Effector memory CD8-positive, alpha-beta T cell (primary cell): ENCODE measurements at regions not wholly inside any gene's neighbourhood (a gene's known extent, or its start where the extent isn't known, plus 50 kb on each side); places are given as distances from the start of the nearest gene placed in this dataset.
"Not testable (repeated sequence)": the region's sequence is repeated elsewhere in the genome, so short reads cannot be mapped to it uniquely, and the experiment has no call there.

Source experiments
- ATAC-seq: fragments of 150-1000 bp; cut with Tn5 transposase; replicated peaks from 2 replicates; pipeline ENCODE4 v1.10.0; 2021; ENCODE audit warnings: mild to moderate bottlenecking, moderate library complexity
- DNase-seq, 3 experiments: peaks; one replicate each; pipeline ENCODE4 v3.0.0; 2021
- H3K27ac Mint-ChIP-seq, 2 donors: one replicate each; pipeline ENCODE4 v1.8.0; 2022; ENCODE audit warnings: mild to moderate bottlenecking in 2 of 2, mixed read lengths in 2 of 2, moderate library complexity in 2 of 2
- H3K27me3 Mint-ChIP-seq, 2 donors: one replicate each; pipeline ENCODE4 v1.8.0; 2022; ENCODE audit warnings: mixed read lengths in 2 of 2
- H3K36me3 Mint-ChIP-seq: one replicate; pipeline ENCODE4 v1.8.0; 2022; ENCODE audit warnings: mild to moderate bottlenecking, moderate library complexity, mixed read lengths; ENCODE audit not compliant: insufficient read depth
- H3K4me1 Mint-ChIP-seq, 2 donors: one replicate each; pipeline ENCODE4 v1.8.0; 2022; ENCODE audit warnings: low read depth in 2 of 2, mixed read lengths in 2 of 2
- H3K4me3 Mint-ChIP-seq, 2 donors: one replicate each; pipeline ENCODE4 v1.8.0; 2022; ENCODE audit warnings: mild to moderate bottlenecking in 2 of 2, mixed read lengths in 2 of 2, moderate library complexity in 2 of 2
- H3K9me3 Mint-ChIP-seq, 2 donors: one replicate each; pipeline ENCODE4 v1.8.0; 2022; ENCODE audit warnings: mixed read lengths in 2 of 2

DNA sequence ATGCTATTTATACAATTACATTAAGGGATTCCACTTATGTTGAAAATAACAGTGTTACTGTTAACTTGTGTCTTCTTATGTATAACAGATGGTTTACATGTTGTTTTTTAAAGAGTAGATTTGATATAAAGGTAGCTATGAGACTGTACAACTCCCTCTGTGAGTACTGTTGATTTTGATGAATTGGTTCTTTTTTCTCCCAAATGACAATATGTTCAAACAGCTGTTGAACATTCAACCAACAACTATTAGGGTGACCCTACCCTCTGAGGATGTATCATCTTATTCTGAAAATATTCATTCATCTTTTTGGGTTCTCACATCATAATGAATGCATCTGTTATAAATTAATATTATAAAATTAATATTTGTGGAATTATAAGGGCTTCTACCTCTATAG is 456.9 kb upstream of the MGAT4C start:
- no peak overlapping the region for H3K27ac Mint-ChIP-seq

GRCh38 chr12:86712425-86712843 is 456.2 kb upstream of the MGAT4C start:
- Mint-ChIP-seq H3K36me3 (no peaks in the 10 kb centered on the region), H3K27me3 (no peaks in the 10 kb centered on the region), H3K4me3 (no peak overlapping the region), H3K4me1 (no peaks in the 10 kb centered on the region), H3K9me3 (peaks cover 4 to 13% of the 10 kb centered on the region in 2 donors), H3K27ac (no peak overlapping the region)
- DNase-seq, result no peak
- no peak for ATAC-seq

More for the DNA sequence above, 456.9 kb upstream of the MGAT4C start:
- Mint-ChIP-seq H3K4me3 (no peak overlapping the region), H3K36me3 (no peaks in the 10 kb centered on the region), H3K27me3 (no peaks in the 10 kb centered on the region), H3K9me3 (peaks cover 4 to 13% of the 10 kb centered on the region in 2 donors), H3K4me1 (no peaks in the 10 kb centered on the region)
- ATAC-seq (no peak), DNase-seq (no peak)

DNA sequence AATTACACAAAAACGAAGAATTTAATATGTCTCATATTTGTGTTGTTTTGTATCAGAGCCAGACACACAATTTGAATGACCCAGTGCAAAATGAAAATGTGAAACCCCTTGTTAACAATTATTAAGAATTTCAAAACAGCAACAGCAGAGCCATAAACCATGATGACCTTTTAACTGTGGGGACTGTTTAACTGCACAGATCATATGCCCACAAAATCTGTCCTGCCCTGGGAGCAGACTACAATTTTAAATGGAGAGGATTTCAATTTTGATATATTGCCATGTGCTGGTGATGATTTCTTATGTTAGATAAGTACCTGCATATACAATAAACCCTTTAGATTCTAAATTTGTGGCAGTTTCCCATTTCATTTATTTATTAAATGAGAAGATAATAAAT is 455.5 kb upstream of the MGAT4C start:
- Mint-ChIP-seq H3K4me3 (no peak overlapping the region), H3K4me1 (no peaks in the 10 kb centered on the region), H3K9me3 (peaks cover 7 to 13% of the 10 kb centered on the region in 2 donors), H3K27me3 (no peaks in the 10 kb centered on the region), H3K27ac (no peak overlapping the region), H3K36me3 (no peaks in the 10 kb centered on the region)
- DNase-seq (no peak), ATAC-seq (no peak)

- Mint-ChIP-seq H3K4me1 (no peaks in the 10 kb centered on the region), H3K4me3 (no peak overlapping the region), H3K27me3 (no peaks in the 10 kb centered on the region), H3K36me3 (no peaks in the 10 kb centered on the region), H3K9me3 (peaks cover 7 to 24% of the 10 kb centered on the region in 2 donors), H3K27ac (no peak overlapping the region)
- ATAC-seq, result no peak
- no peak for DNase-seq
These were observed 453.9 kb upstream of the MGAT4C start for GRCh38 chr12:86710109-86710508.

- not testable (repeated sequence) for ATAC-seq
These were observed 452.8 kb upstream of the MGAT4C start for GRCh38 chr12:86709017-86709416.

DNA sequence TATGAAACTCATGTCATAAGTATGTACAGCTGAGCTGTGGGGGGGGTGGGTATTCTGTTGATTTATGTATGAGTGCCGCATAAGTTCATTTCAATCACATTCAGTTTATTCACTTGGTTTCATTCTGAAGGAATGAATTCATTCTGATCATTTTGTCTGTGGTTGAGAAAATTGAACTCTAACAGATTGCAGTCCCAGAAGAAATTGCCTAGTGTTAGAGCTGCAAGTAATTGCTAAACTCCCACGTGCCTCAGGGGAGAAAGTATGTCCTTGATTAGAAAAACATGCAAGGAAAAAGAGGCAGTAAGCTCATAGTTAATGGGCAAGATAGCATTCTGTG is 442.4 kb upstream of the MGAT4C start:
- no peaks in the 10 kb centered on the region for H3K4me1 Mint-ChIP-seq
- H3K9me3 Mint-ChIP-seq, result peaks cover 0 to 4% of the 10 kb centered on the region in 2 donors
- H3K27ac Mint-ChIP-seq, result no peak overlapping the region
- no peak overlapping the region for H3K4me3 Mint-ChIP-seq
- H3K27me3 Mint-ChIP-seq, result no peaks in the 10 kb centered on the region
- DNase-seq (no peak), ATAC-seq (no peak)
- no peaks in the 10 kb centered on the region for H3K36me3 Mint-ChIP-seq

More at GRCh38 chr12:86709017-86709416, 452.8 kb upstream of the MGAT4C start:
- not testable (repeated sequence) for H3K4me3 Mint-ChIP-seq, H3K27ac Mint-ChIP-seq, H3K4me1 Mint-ChIP-seq, H3K36me3 Mint-ChIP-seq, H3K27me3 Mint-ChIP-seq, DNase-seq
- peaks cover 7 to 18% of the 10 kb centered on the region in 2 donors for H3K9me3 Mint-ChIP-seq

- Mint-ChIP-seq H3K4me1 (no peaks in the 10 kb centered on the region), H3K9me3 (peaks cover 0 to 4% of the 10 kb centered on the region in 2 donors), H3K4me3 (no peak overlapping the region), H3K36me3 (no peaks in the 10 kb centered on the region), H3K27ac (no peak overlapping the region), H3K27me3 (no peaks in the 10 kb centered on the region)
- ATAC-seq (no peak), DNase-seq (no peak)
These were observed 441.9 kb upstream of the MGAT4C start for GRCh38 chr12:86697916-86698640.

- Mint-ChIP-seq H3K27me3 (no peaks in the 10 kb centered on the region), H3K27ac (no peak overlapping the region), H3K9me3 (peaks cover 2 to 23% of the 10 kb centered on the region in 2 donors), H3K4me3 (no peak overlapping the region), H3K4me1 (no peaks in the 10 kb centered on the region), H3K36me3 (no peaks in the 10 kb centered on the region)
- no peak for ATAC-seq
- DNase-seq, result no peak
These were observed 427.5 kb upstream of the MGAT4C start for GRCh38 chr12:86683568-86684304.

GRCh38 chr12:86681060-86681459 is 424.9 kb upstream of the MGAT4C start:
- Mint-ChIP-seq H3K4me3 (no peak overlapping the region), H3K27ac (no peak overlapping the region), H3K9me3 (peaks cover 2 to 7% of the 10 kb centered on the region in 2 donors), H3K4me1 (no peaks in the 10 kb centered on the region), H3K27me3 (no peaks in the 10 kb centered on the region), H3K36me3 (no peaks in the 10 kb centered on the region)
- no peak for DNase-seq
- no peak for ATAC-seq

- DNase-seq, result no peak
- no peak for ATAC-seq
- H3K4me1 Mint-ChIP-seq, result no peaks in the 10 kb centered on the region
- H3K4me3 Mint-ChIP-seq, result no peak overlapping the region
- no peak overlapping the region for H3K27ac Mint-ChIP-seq
- H3K36me3 Mint-ChIP-seq, result no peaks in the 10 kb centered on the region
- no peaks in the 10 kb centered on the region for H3K27me3 Mint-ChIP-seq
- peaks cover 1 to 14% of the 10 kb centered on the region in 2 donors for H3K9me3 Mint-ChIP-seq
These were observed 419.0 kb upstream of the MGAT4C start for GRCh38 chr12:86675197-86675596.

GRCh38 chr12:86670986-86671385 is 414.8 kb upstream of the MGAT4C start:
- H3K4me1 Mint-ChIP-seq, result no peaks in the 10 kb centered on the region
- H3K27ac Mint-ChIP-seq, result no peak overlapping the region
- no peak overlapping the region for H3K4me3 Mint-ChIP-seq
- no peaks in the 10 kb centered on the region for H3K36me3 Mint-ChIP-seq
- H3K9me3 Mint-ChIP-seq, result peaks cover 4 to 21% of the 10 kb centered on the region in 2 donors
- ATAC-seq (no peak), DNase-seq (no peak)
- H3K27me3 Mint-ChIP-seq, result no peaks in the 10 kb centered on the region

DNA sequence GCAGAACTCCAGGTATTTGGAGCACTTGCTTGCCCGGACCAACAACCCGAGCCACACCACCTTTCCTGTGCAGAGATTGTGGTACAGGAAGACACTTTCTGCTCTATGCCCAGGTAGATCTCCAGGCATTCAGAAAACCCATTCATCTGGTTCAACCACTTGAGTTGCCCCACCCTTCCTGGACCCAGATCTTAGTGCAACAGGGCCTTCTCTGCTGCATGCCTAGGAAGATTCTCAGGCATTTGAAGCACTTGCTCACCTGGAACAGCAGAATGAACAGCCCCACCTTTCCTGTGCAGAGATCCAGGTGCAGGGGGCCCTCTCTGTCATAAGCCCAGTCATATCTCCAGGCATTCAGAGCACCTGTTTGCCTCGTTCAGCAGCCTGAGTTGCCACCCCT is 412.8 kb upstream of the MGAT4C start:
- Mint-ChIP-seq H3K27ac (no peak overlapping the region), H3K9me3 (peaks cover 4 to 21% of the 10 kb centered on the region in 2 donors), H3K27me3 (no peaks in the 10 kb centered on the region), H3K4me1 (no peaks in the 10 kb centered on the region), H3K36me3 (no peaks in the 10 kb centered on the region), H3K4me3 (no peak overlapping the region)
- DNase-seq (no peak), ATAC-seq (no peak)

- Mint-ChIP-seq H3K9me3 (peaks cover 3 to 15% of the 10 kb centered on the region in 2 donors), H3K27me3 (no peaks in the 10 kb centered on the region), H3K36me3 (peaks cover 3% of the 10 kb centered on the region), H3K4me3 (no peak overlapping the region), H3K4me1 (no peaks in the 10 kb centered on the region), H3K27ac (no peak overlapping the region)
- DNase-seq (no peak), ATAC-seq (no peak)
These were observed 410.1 kb upstream of the MGAT4C start for GRCh38 chr12:86666316-86666715.

DNA sequence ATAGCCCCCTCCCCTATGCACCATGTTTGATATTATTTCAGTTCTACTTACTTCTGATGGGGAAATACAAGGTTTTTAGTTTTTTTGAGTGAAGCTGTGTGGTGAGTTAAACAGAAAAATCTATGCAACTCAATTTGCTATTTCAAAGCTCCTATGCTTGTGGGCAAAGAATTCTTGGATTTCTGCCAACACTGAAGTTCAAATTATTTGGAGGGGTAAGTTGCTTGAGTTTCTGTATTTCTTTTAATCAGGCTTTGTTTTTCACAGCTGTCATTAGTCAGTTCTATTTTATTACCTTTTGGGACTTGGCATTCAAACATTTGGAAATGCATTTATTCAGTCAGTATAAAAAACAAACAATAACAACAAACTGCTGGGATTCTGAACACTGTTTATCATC is 407.5 kb upstream of the MGAT4C start:
- DNase-seq (no peak), ATAC-seq (no peak)
- Mint-ChIP-seq H3K4me3 (no peak overlapping the region), H3K27ac (no peak overlapping the region), H3K4me1 (no peaks in the 10 kb centered on the region), H3K27me3 (no peaks in the 10 kb centered on the region), H3K36me3 (peaks cover 3% of the 10 kb centered on the region), H3K9me3 (peaks cover 5 to 6% of the 10 kb centered on the region in 2 donors)
